Ammon's horn (tissue), 1 donor: ENCODE measurements at regions not wholly inside any gene's neighbourhood (a gene's known extent, or its start where the extent isn't known, plus 50 kb on each side); places are given as distances from the start of the nearest gene placed in this dataset.
A peak's percentile ranks its signal among the peaks of the same experiment; 100 is the strongest.

ENCODE experiments used
- DNase-seq: peaks from one replicate; pipeline ENCODE4 v3.0.0-alpha.2; 2016; ENCODE audit warnings: low spot score

- no peak for DNase-seq
These were observed 133.2 kb upstream of the TBX20 start for GRCh38 chr7:35386816-35387706.

GRCh38 chr7:35386082-35386815 is 132.3 kb upstream of the TBX20 start:
- no peak for DNase-seq

- no peak for DNase-seq
These were observed 131.1 kb upstream of the TBX20 start for GRCh38 chr7:35384761-35385700.

- no peak for DNase-seq
These were observed 126.9 kb upstream of the TBX20 start for GRCh38 chr7:35380739-35381224.

- DNase-seq = peak; percentile 57
These were observed 125.6 kb upstream of the TBX20 start for GRCh38 chr7:35379481-35379880.

GRCh38 chr7:35375516-35375915 is 121.6 kb upstream of the TBX20 start:
- DNase-seq = no peak

GRCh38 chr7:35374858-35375257 is 121.0 kb upstream of the TBX20 start:
- DNase-seq = no peak

GRCh38 chr7:35371221-35371620 is 117.3 kb upstream of the TBX20 start:
- no peak for DNase-seq

GRCh38 chr7:35370687-35371086 is 116.8 kb upstream of the TBX20 start:
- DNase-seq = no peak

- no peak for DNase-seq
These were observed 112.6 kb upstream of the TBX20 start for GRCh38 chr7:35366167-35367155.

- no peak for DNase-seq
These were observed 111.6 kb upstream of the TBX20 start for GRCh38 chr7:35365523-35365922.

- no peak for DNase-seq
These were observed 108.4 kb upstream of the TBX20 start for GRCh38 chr7:35362341-35362740.

- no peak for DNase-seq
These were observed 105.5 kb upstream of the TBX20 start for GRCh38 chr7:35359423-35359822.

- DNase-seq = peak; percentile 9
These were observed 102.6 kb upstream of the TBX20 start for GRCh38 chr7:35356495-35356894.

- DNase-seq = no peak
These were observed 102.0 kb upstream of the TBX20 start for GRCh38 chr7:35355911-35356310.

GRCh38 chr7:35355199-35355598 is 101.3 kb upstream of the TBX20 start:
- DNase-seq = no peak

GRCh38 chr7:35353481-35353880 is 99.6 kb upstream of the TBX20 start:
- DNase-seq = no peak

- no peak for DNase-seq
These were observed 97.6 kb upstream of the TBX20 start for GRCh38 chr7:35351466-35351865.

- DNase-seq = no peak
These were observed 94.9 kb upstream of the TBX20 start for GRCh38 chr7:35348611-35349400.

GRCh38 chr7:35342786-35343185 is 88.9 kb upstream of the TBX20 start:
- no peak for DNase-seq
